Cardiac fibroblast (primary cell): ENCODE measurements at regions not wholly inside any gene's neighbourhood (a gene's known extent, or its start where the extent isn't known, plus 50 kb on each side); places are given as distances from the start of the nearest gene placed in this dataset.
"Not testable (repeated sequence)": the region's sequence is repeated elsewhere in the genome, so short reads cannot be mapped to it uniquely, and the experiment has no call there.

Source experiments
- DNase-seq, 2 donors: peaks; one replicate each; pipeline versions ENCODE4 v3.0.0 to v3.0.0-alpha.2; 2010; ENCODE audit warnings: low read depth in 2 of 2
- H3K4me3 ChIP-seq, 2 donors: replicated peaks in 1 of 2; 1 replicate in 1 of 2; 2 replicates in 1 of 2; pipeline ENCODE4 v1.5.1; 2011; ENCODE audit warnings: low read depth in 2 of 2, low read length in 2 of 2, mild to moderate bottlenecking in 2 of 2, moderate library complexity in 1 of 2
- CTCF ChIP-seq: IDR thresholded peaks from one replicate; pipeline ENCODE4 v1.5.1; 2011; ENCODE audit warnings: low read depth, mild to moderate bottlenecking, low read length, inconsistent platforms

GRCh38 chr22:19607192-19608002 is 83.2 kb upstream of the CLDN5 start:
- DNase-seq = peak; percentile 16 to 30
- H3K4me3 ChIP-seq = no peak overlapping the region
- no peak for TF ChIP-seq CTCF

DNA sequence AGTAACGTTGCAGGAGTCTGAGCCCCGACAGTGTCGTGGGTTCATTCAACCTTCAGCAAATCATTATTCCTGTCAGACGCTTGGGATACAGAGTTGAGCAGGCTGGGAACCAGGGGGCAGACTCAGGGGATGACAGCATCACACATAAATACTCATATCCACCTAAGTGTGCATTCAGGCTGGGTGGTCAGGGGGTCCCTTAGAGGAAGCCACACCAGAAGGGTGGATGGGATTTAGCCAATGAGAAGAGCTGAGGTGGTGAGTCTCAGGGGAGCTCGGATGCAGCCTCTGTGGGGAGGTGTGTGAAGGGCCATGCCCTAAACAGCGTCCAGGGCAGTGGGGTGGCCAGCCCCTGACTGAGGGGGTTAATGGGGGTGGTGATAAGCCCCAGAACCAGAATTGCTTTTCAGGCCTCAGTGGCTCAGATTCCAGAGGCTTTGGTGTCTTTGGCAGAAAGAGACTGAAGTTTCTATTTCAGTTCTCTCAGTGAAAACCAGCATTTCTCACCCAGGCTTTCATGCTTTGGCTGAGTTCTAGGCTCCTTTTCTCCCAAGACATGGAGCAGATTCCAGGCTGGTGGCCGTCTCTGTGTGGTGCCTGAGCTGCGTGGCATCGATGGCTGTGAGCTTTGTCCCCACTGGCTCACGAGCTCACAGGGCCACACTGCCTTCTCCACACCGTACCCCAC is 83.9 kb upstream of the CLDN5 start:
- no peak for TF ChIP-seq CTCF
- no peak for DNase-seq

DNA sequence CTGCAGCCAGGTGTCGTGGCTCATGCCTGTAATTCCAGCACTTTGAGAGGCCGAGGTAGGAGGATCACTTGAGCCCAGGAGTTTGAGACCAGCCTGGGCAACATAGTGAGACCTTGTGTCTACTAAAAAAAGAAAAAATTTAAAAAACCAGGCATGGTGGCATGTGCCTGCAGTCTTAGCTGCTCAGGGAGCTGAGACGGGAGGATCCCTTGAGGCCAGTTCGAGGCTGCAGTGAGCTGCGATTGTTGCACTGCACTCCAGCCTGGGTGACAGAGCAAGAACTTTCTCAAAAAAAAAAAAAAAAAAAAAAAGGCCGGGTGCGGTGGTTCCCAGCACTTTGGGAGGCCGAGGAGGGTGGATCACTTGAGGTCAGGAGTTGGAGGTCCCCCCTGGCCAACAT is 85.5 kb upstream of the CLDN5 start:
- not testable (repeated sequence) for H3K4me3 ChIP-seq, DNase-seq

More for the DNA sequence above, 83.9 kb upstream of the CLDN5 start:
- no peak overlapping the region for H3K4me3 ChIP-seq

DNA sequence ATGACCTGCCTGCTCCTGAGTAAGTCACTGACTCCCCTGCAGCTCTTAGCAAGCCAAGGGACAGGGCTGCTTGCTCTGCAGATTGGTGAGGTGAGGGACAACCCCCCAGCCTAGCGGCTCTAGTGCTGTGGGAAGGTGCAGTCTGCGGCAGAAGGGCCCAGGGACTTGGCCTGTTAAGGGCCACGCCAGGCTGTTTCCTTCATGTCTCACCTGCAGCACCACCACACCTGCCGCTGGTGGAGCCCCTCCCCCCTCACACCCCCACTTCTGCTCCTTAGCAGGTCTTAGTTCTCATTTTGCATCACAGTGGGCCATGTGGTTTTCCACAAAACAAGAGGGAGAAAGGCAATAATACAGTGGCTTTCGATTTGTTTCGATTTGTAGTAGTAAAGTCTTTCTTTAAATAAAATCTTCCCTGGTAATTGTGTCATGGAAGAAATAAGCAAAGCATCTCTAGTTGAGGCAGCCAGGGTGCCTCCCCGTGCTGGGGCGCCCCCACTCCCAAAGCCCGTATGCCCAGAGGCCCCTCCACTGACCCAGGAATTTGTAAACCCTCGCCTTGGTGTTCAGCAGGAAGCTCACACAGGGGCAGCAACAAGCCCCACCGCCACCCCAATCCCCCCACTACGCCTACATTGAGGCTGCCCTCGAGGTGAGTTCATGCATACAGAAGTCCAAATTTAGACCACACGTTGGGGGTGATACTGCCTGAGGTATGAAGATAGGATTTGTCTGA is 86.5 kb upstream of the CLDN5 start:
- DNase-seq = no peak
- TF ChIP-seq CTCF = no peak
- no peak overlapping the region for H3K4me3 ChIP-seq

- no peak for DNase-seq
- H3K4me3 ChIP-seq = no peak overlapping the region
- no peak for TF ChIP-seq CTCF
Measured at GRCh38 chr22:19611590-19611989, 87.4 kb upstream of the CLDN5 start.

GRCh38 chr22:19612866-19613572 is 88.8 kb upstream of the CLDN5 start:
- no peak for TF ChIP-seq CTCF
- no peak for DNase-seq
- no peak overlapping the region for H3K4me3 ChIP-seq
